ENCODE measurements at regions not wholly inside any gene's neighbourhood (a gene's known extent, or its start where the extent isn't known, plus 50 kb on each side); places are given as distances from the start of the nearest gene placed in this dataset.

DNA sequence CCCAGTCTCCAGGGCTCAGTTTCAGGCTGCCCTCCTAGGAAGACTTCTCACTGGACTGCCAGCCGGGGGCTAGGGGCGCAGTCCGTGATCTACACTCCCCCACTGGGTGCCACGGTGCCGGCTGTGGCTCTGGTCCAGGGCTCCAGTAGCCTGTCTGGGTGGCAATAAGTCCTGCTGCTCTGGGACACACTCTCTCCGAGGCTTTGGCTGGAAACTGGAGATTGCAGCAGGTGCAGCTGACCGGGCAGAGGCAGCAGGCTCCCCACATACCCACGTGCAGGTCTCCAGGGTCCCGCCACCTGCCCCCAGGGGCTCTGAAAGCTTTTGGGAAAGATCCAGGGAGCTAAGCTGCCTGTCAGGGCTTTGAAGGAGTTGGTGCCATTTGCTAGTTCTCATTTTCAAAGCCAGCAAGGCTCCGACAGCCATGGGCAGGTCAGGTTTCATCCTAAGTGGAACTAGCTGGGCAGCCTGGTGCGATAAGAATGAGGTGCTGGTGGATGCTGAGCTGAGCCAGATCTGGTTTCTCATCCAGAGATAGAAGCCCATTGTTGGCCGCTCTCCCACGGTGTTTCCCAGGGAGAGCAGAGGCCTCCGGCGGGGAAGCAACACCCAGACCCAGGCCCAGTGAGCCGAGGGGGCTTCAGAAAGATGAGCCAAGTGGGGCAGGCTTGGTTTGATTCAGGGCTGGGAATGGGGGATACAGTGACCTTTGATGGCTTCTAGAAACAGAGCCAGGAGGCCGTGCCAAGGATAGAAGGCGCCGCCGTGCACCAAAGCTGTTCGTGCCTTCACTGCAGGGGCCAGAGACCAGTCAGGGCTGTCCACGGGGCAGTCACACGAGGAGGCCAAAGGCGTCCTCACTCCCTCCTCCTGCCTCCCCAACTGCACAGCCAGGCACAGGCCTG lies 141.7 kb upstream of the GPC1 start:
- H3K9me3 Mint-ChIP-seq, result no peaks in the 10 kb centered on the region
- H3K36me3 Mint-ChIP-seq (ENCODE audit: low read depth), result no peaks in the 10 kb centered on the region
- H3K4me3 Mint-ChIP-seq, result no peak overlapping the region
- H3K27me3 Mint-ChIP-seq, result no peaks in the 10 kb centered on the region
- no peaks in the 10 kb centered on the region for H3K4me1 Mint-ChIP-seq (ENCODE audit: low read depth)
- H3K27ac Mint-ChIP-seq, result no peak overlapping the region

DNA sequence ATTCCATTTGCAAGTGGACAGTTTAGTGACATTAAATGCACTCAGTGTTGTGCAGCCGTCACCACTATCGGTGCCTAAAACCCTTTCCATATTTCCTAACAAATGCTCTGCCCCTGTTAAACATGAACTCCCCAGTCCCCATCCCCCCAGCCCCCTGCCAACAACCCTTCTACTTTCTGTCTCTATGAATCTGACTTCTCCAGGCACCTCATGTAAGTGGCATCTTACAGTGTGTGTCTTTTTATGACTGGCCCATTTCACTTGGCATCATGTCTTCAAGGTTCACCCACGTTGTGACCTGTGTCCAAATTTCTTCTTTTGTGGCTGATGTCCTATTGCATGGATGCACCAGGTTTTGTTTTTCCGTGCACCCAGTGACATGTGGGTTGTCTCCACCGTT lies 140.9 kb upstream of the GPC1 start:
- Mint-ChIP-seq H3K27me3 (no peaks in the 10 kb centered on the region), H3K4me1 (ENCODE audit: low read depth) (no peaks in the 10 kb centered on the region), H3K9me3 (no peaks in the 10 kb centered on the region), H3K27ac (no peak overlapping the region), H3K36me3 (ENCODE audit: low read depth) (no peaks in the 10 kb centered on the region), H3K4me3 (no peak overlapping the region)

DNA sequence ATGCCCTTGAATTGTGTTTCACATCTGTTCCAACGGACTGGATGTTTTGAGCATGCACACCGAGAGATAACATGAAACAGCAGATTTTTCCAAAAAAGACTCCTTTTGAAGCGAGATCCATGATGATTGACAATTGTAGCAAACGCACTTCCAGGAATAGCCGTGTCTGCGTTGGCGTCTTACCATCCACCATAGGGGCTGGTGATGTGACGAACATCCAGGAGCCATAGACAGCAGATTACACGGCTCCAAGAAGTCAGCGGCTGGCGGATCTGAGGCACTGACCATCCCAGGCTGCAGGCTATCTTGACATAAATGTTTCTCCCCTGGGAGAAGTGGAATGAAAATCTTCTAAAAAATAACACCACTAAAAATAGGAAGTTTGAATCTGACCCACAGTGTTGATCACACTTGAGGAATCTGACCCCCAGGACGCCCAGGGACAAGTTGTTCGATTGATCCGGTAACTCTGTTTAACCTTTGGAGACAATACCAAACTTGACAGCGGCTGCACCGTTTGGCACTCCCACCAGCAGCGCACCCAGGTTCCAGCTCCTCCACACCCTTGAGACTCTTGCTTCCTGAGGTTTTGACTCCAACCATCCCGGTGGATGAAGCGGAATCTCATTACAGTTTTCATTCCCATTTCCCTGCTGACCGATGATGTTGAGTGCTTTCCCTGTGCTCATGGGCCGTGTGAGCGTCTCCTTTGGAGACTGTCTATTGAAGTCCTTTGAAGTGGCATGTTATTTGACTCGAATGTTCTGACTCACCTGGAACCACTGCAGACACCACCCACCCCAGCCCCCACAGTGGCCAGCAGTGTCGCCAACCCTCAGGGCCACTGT lies 140.0 kb upstream of the GPC1 start:
- Mint-ChIP-seq H3K9me3 (no peaks in the 10 kb centered on the region), H3K4me1 (ENCODE audit: low read depth) (no peaks in the 10 kb centered on the region), H3K36me3 (ENCODE audit: low read depth) (no peaks in the 10 kb centered on the region), H3K27me3 (no peaks in the 10 kb centered on the region), H3K4me3 (no peak overlapping the region), H3K27ac (no peak overlapping the region)

DNA sequence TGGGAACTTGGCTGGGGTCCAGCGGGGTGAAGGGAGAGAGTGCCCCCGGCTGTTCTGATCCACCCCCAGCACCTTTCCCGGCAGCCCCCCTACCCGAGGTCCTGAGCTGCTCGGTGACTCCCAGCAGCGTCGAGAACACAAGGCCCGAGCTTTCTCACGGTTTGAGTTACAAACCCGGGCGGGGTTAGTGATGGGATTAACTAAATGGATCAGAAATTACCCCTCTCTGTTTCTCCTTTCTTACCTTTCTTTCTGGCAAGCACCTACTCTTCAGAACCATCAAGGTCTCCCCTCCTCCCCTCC lies 139.4 kb upstream of the GPC1 start:
- H3K9me3 Mint-ChIP-seq, result no peaks in the 10 kb centered on the region
- no peaks in the 10 kb centered on the region for H3K36me3 Mint-ChIP-seq (ENCODE audit: low read depth)
- no peaks in the 10 kb centered on the region for H3K27me3 Mint-ChIP-seq
- H3K27ac Mint-ChIP-seq, result no peak overlapping the region
- H3K4me3 Mint-ChIP-seq, result no peak overlapping the region
- H3K4me1 Mint-ChIP-seq (ENCODE audit: low read depth), result no peaks in the 10 kb centered on the region

DNA sequence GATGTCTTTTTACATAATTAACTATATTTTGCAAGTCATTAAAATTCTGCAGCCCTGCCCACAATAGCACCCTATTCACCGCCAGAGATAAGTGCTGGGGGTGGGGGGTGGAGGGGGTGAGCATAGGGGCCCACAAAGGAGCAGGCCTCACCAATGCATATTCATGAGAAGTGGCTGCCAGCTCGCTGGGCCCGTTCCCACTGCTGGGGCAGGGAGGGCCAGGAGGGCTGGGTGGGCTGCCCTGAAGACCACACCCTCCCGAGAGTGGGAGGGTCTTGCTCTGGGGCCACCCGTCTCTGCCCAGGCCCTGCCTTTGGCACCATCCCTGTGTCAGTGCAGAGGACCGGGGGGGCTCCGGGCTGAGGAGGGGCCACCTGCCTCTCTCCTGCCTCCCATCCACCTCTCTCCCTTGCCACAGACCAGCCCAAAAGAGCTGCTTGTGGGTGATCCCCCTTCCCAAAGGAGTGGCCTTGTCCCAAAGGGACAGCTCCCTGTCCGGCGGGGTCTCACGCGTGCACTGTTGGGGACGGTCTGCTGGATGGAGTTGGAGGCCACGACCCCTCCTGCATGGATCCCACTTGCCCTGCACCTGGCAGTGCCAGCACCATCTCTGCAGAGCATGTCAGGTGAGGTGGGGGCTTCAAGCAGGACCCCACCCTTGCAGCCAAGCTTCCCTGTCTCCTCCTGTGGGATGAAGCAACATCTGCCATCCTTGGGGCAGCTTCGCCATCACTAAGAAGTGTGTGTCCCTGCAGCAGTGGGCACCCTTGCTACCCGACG lies 138.8 kb upstream of the GPC1 start:
- no peak overlapping the region for H3K27ac Mint-ChIP-seq
- H3K4me1 Mint-ChIP-seq (ENCODE audit: low read depth), result no peaks in the 10 kb centered on the region
- H3K27me3 Mint-ChIP-seq, result peaks cover 3% of the 10 kb centered on the region
- no peaks in the 10 kb centered on the region for H3K36me3 Mint-ChIP-seq (ENCODE audit: low read depth)
- no peak overlapping the region for H3K4me3 Mint-ChIP-seq
- no peaks in the 10 kb centered on the region for H3K9me3 Mint-ChIP-seq

DNA sequence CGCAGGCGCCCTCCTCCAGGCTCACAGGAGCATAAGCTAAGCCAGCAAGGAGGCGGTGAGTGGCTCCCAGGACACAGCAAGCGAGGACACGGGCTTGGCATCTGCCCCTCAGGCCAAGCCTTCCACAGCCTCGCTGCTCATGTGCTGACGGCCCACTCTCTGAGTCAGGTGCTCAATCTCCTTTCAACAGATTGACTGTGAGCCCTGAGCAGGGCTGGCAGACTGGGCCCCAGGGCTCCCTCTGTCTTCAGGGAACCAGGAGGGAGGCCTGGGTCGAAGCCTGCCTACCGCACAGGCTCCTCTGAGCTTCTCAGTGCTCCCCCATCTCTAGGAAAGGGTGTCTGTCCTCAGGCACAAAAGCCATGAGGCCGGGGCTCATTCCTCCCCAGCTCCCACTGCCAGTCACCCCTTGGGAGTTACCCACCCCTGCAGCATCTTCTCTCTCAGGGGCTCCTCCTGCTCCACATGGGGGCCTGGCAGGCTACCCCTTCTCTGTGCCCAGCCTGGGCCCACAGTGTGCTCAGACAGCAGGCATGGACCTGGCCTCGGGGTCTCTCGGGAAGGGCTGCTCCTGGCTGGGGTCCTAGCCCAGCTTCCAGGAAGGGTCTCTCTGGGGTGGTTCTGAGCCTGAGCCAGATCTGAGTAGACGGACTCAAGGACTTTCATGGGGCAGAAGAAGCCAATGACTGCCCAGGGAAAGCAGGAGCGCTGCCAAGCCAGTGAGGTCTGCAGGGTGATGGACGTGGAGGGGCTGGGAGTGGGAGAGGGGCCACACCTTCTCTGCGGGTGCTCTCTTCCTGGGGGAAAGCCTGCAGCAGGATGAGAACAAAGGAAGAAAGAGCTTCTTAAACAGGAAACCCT lies 138.0 kb upstream of the GPC1 start:
- no peaks in the 10 kb centered on the region for H3K4me1 Mint-ChIP-seq (ENCODE audit: low read depth)
- no peaks in the 10 kb centered on the region for H3K36me3 Mint-ChIP-seq (ENCODE audit: low read depth)
- no peaks in the 10 kb centered on the region for H3K9me3 Mint-ChIP-seq
- H3K4me3 Mint-ChIP-seq, result no peak overlapping the region
- no peak overlapping the region for H3K27ac Mint-ChIP-seq
- peaks cover 3% of the 10 kb centered on the region for H3K27me3 Mint-ChIP-seq

DNA sequence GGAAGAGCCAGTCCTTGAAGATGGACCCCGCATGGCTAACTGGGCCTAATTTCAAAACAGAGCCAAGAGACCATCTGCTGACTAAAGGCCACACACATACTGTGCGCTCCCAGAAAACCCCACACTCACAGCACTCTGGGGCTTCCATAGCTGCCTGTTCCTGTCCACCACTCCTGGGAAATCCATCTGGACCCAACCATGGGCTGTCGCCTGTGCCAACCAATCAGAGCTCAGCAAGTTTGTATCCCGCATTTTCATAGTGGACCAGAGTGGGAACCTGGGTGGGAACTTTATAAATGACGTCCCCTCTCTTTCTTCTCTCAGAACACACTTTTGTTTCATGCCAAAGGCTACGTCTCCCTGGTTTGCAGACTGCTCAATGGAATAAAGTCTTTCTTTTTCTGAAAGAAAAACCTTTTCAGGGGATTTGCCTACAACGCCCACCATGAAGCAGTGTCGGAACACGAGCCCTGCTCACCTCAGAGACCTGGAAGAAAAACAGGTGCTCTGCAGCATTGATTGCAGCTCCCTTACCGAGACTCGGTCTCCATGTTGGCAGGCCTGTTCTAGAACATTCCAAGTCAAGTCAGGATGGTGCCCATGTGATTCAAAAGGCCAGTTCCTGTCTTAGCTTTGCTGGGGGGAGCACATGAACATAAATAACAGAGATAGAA lies 137.2 kb upstream of the GPC1 start:
- Mint-ChIP-seq H3K27me3 (peaks cover 3% of the 10 kb centered on the region), H3K4me1 (ENCODE audit: low read depth) (no peaks in the 10 kb centered on the region), H3K36me3 (ENCODE audit: low read depth) (no peaks in the 10 kb centered on the region), H3K4me3 (no peak overlapping the region), H3K9me3 (no peaks in the 10 kb centered on the region), H3K27ac (no peak overlapping the region)

DNA sequence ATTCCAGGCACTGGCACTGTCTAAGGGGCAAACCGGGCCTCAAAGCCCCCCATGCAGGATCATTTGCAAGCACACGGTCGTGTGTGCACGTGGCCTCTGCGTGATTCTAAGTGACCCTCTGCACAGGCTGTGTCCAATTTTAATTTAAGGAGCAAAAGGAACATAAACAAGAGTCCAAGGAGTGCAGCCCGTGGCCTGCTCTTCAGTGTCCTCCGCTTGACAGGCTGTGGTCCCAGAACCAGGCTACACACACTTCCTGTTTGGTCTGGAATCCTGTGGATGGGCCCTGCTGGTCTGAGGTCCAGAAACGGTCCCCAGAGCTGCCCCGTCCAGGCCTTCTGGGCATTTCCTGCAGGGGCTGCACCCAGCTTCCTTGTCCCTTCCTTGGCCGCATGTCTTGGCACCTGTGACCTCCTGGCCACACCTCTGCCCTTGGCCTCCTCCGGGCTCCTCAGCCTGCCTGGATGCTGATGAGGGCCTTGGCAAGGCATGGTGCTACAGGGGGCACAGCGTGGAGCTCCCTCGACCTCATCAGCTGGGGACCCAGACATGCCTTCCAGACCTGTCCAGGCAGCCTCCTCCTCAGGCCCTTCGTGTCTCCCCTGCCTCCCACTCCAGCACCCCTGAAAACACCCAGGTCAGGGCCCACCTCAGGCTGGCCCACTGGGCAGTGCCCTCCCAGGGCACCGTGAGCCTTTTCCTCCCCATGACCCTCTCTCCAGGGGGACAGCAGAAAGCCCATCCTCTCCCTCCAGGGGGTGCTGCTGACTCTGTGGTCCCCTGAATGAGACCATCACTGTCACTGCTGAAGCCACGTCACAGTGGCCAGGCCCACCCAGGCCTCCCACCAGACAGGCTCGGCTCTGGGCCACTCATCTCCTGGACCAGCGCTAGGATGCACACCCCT lies 136.4 kb upstream of the GPC1 start:
- H3K36me3 Mint-ChIP-seq (ENCODE audit: low read depth), result no peaks in the 10 kb centered on the region
- H3K9me3 Mint-ChIP-seq, result no peaks in the 10 kb centered on the region
- no peaks in the 10 kb centered on the region for H3K4me1 Mint-ChIP-seq (ENCODE audit: low read depth)
- no peak overlapping the region for H3K4me3 Mint-ChIP-seq
- peaks cover 6% of the 10 kb centered on the region for H3K27me3 Mint-ChIP-seq
- no peak overlapping the region for H3K27ac Mint-ChIP-seq

DNA sequence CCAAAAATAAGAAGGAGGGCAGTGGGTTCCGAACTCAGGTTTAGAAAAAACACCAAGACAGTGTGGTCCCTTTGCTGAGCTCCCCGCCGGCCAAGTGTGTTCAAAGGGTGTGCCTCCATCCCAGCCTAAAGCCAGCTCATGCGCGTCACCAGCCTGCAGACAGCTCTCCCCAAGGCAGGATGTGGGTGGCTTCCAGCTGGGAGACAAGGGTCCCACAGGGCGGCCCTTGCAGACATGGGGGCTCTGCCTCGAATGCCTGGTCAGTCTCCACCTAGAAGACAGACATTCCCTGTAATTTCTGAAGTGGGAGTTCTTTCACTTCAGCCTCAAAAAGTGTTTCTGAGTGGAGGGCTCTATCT lies 135.8 kb upstream of the GPC1 start:
- H3K4me3 Mint-ChIP-seq, result no peak overlapping the region
- no peak overlapping the region for H3K27ac Mint-ChIP-seq
- H3K27me3 Mint-ChIP-seq, result peaks cover 7% of the 10 kb centered on the region
- no peaks in the 10 kb centered on the region for H3K9me3 Mint-ChIP-seq
- H3K36me3 Mint-ChIP-seq (ENCODE audit: low read depth), result no peaks in the 10 kb centered on the region
- no peaks in the 10 kb centered on the region for H3K4me1 Mint-ChIP-seq (ENCODE audit: low read depth)

DNA sequence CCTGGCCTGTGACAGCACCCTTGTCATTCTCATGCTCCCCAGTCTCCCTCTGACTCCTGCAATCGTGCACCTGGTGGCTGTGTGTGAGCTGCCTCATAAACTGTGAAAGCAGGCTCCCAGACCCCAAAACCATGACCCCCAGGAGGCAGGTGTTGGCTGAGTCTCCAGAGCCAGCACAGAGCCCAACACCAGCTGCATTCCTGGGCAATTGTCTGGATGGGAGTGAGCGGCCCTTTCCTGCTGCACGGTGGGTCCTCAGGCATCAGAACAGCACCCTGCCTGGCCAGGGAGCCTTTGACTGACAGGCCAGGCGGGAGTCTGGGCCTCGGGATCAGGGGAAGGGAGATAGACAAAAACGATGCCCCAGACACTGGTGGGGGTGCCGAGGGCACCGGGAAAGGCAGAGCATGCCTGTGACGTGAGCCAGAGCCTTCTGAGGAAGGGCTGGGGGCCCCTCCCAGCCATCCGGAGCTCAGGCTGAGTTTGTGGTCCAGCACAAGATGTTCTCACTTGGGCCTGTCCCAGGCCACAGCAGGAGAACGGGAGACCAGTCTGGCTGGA lies 135.1 kb upstream of the GPC1 start:
- no peaks in the 10 kb centered on the region for H3K36me3 Mint-ChIP-seq (ENCODE audit: low read depth)
- no peak overlapping the region for H3K27ac Mint-ChIP-seq
- H3K4me1 Mint-ChIP-seq (ENCODE audit: low read depth), result no peaks in the 10 kb centered on the region
- H3K4me3 Mint-ChIP-seq, result no peak overlapping the region
- H3K9me3 Mint-ChIP-seq, result no peaks in the 10 kb centered on the region
- H3K27me3 Mint-ChIP-seq, result peaks cover 7% of the 10 kb centered on the region

DNA sequence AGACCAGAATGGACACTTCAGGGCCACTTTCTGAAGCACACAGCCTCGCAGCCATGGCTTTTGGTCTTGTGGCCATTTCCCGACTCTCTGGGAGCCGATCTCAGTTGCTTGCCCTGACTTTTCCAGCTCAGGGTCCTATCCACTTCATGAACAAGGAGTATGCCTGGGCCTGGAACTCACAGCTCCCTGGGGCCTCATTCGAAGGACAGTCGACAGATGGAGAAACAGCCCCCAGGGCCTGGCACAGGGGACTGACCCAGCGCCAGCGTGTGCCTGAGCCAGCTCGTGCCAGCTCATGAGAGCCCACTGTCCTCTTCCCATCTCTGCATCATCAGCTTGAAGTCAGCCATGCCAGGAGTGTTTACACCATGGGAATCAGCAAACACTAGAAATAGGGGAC lies 134.6 kb upstream of the GPC1 start:
- Mint-ChIP-seq H3K4me1 (ENCODE audit: low read depth) (no peaks in the 10 kb centered on the region), H3K36me3 (ENCODE audit: low read depth) (no peaks in the 10 kb centered on the region), H3K27ac (no peak overlapping the region), H3K9me3 (no peaks in the 10 kb centered on the region), H3K4me3 (no peak overlapping the region), H3K27me3 (peaks cover 7% of the 10 kb centered on the region)

DNA sequence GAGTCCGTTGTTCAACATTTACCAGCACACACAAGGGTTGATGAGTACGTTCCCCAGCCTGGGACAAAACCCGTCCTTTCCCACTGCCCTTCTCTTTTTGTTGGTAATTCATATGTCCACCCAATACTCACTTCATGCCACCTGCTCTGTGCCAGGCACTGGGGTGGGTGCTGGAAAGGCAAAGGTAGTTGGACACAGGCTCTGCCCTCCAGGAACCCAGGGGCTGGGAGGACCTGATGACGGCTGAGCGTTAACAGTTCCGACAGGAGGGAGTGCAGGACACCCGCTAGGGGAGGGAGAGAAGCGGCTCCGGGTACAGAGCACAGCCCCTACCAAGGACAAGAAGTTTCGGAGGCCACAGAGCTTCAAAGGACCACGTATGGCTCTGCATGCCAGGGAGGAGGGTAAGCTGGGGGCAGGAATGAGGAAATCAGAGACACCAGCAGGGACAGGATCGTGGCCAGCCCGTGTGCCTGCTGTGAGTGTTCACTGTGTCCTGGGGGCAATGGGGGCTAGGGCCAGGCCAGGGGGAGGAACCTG lies 134.1 kb upstream of the GPC1 start:
- H3K27ac Mint-ChIP-seq, result no peak overlapping the region
- no peak overlapping the region for H3K4me3 Mint-ChIP-seq
- peaks cover 7% of the 10 kb centered on the region for H3K27me3 Mint-ChIP-seq
- H3K9me3 Mint-ChIP-seq, result no peaks in the 10 kb centered on the region
- H3K4me1 Mint-ChIP-seq (ENCODE audit: low read depth), result no peaks in the 10 kb centered on the region
- H3K36me3 Mint-ChIP-seq (ENCODE audit: low read depth), result no peaks in the 10 kb centered on the region

DNA sequence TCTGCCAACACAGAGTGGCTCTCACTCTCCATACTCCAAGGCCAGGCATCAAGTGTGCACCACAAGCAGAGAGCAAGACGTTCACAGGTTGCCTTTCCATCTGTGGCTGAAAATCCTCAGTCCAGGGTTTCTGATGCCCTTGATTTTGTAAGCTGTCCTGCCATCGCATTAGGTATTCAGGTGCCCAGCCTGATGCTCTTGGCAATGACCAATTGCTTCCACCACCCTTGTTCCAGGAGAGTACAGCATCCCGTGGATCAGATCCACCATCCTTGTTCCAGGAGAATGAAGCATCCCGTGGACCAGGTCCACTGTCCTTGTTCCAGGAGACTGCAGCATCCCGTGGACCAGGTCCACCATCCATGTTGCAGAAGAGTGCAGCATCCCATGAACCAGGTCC lies 133.4 kb upstream of the GPC1 start:
- no peaks in the 10 kb centered on the region for H3K4me1 Mint-ChIP-seq (ENCODE audit: low read depth)
- no peaks in the 10 kb centered on the region for H3K9me3 Mint-ChIP-seq
- H3K4me3 Mint-ChIP-seq, result no peak overlapping the region
- no peak overlapping the region for H3K27ac Mint-ChIP-seq
- H3K36me3 Mint-ChIP-seq (ENCODE audit: low read depth), result no peaks in the 10 kb centered on the region
- H3K27me3 Mint-ChIP-seq, result peaks cover 7% of the 10 kb centered on the region
